Upper lobe of right lung (tissue), 1 donor: ENCODE measurements at regions not wholly inside any gene's neighbourhood (a gene's known extent, or its start where the extent isn't known, plus 50 kb on each side); places are given as distances from the start of the nearest gene placed in this dataset.

Source experiments
- ATAC-seq: fragments of 200-7000 bp; cut with Tn5 transposase; one replicate; pipeline ENCODE4 v1.9.1; 2020; ENCODE audit warnings: mild to moderate bottlenecking, moderate library complexity
- DNase-seq: peaks from one replicate; pipeline ENCODE4 v3.0.0-alpha.2; 2020
- H3K27ac ChIP-seq: fragments of 200-600 bp; one replicate; pipeline ENCODE4 v1.8.0; 2022
- H3K27me3 ChIP-seq: fragments of 200-600 bp; one replicate; pipeline ENCODE4 v1.8.0; 2022; ENCODE audit warnings: mild to moderate bottlenecking
- H3K36me3 ChIP-seq: fragments of 200-600 bp; one replicate; pipeline ENCODE4 v1.8.0; 2022
- H3K4me1 ChIP-seq: fragments of 200-600 bp; one replicate; pipeline ENCODE4 v1.8.0; 2022
- H3K4me3 ChIP-seq: fragments of 200-600 bp; one replicate; pipeline ENCODE4 v1.8.0; 2022; ENCODE audit warnings: mild to moderate bottlenecking
- H3K9me3 ChIP-seq: fragments of 200-600 bp; one replicate; pipeline ENCODE4 v1.8.0; 2022
- intact Hi-C: fragments of 100-400 bp; cut with DNase I; formaldehyde crosslinking; loops from one replicate; pipeline ENCODE4 v1.11.0; 2022
- TF ChIP-seq, protein P1 (sequence below): fragments of 200-600 bp; IDR thresholded peaks from one replicate; pipeline ENCODE4 v1.8.0; 2022; ENCODE audit warnings: antibody characterized with exemption
- donor health status: DM: no; HTN: yes; CAD: no; lungs with severe emphysema.

DNA sequence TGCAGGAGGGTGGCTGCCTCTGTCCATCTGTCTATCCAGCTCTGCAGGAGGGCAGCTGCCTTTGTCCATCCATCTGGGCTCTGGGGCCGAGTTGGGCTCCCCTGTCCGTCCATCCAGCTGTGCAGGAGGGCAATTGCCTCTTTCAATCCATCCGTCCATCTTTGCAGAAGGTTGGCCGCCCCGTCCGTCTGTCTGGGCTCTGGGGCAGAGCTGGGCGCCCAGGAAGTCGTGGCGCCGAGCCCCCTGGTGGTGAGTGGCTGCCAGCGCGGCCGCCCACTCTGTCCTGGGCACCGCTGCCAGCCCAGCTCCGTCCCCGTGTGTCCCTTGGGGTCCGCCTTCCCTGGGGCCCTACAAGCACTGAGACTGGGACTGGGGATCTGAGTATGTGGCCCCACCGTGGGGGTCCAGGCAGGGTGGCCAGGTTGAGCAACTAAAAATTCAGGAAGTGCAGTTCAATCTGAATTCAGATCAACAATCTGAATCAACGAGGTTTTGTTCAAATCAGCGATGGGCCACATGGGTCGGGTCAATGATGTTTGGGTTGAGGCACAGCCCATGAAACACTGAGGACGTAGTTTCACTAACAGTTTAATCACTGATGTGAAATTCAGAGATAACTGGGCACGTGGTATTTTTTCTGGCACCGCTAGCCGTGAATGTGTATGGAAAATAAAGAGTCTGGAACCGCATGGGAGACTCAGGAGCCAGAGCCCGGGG, 99.1 kb upstream of the ACTRT2 start:
- peaks cover 28% of the 10 kb centered on the region for H3K27me3 ChIP-seq
- ATAC-seq, result peak; percentile 42
- no peaks in the 10 kb centered on the region for H3K36me3 ChIP-seq
- no peak for DNase-seq
- TF ChIP-seq, protein P1, sequence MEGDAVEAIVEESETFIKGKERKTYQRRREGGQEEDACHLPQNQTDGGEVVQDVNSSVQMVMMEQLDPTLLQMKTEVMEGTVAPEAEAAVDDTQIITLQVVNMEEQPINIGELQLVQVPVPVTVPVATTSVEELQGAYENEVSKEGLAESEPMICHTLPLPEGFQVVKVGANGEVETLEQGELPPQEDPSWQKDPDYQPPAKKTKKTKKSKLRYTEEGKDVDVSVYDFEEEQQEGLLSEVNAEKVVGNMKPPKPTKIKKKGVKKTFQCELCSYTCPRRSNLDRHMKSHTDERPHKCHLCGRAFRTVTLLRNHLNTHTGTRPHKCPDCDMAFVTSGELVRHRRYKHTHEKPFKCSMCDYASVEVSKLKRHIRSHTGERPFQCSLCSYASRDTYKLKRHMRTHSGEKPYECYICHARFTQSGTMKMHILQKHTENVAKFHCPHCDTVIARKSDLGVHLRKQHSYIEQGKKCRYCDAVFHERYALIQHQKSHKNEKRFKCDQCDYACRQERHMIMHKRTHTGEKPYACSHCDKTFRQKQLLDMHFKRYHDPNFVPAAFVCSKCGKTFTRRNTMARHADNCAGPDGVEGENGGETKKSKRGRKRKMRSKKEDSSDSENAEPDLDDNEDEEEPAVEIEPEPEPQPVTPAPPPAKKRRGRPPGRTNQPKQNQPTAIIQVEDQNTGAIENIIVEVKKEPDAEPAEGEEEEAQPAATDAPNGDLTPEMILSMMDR, result peak; percentile 56
- intact Hi-C loops, result no loop called here
- no peaks in the 10 kb centered on the region for H3K9me3 ChIP-seq
- H3K4me3 ChIP-seq, result no peak overlapping the region
- no peak overlapping the region for H3K27ac ChIP-seq
- no peaks in the 10 kb centered on the region for H3K4me1 ChIP-seq

DNA sequence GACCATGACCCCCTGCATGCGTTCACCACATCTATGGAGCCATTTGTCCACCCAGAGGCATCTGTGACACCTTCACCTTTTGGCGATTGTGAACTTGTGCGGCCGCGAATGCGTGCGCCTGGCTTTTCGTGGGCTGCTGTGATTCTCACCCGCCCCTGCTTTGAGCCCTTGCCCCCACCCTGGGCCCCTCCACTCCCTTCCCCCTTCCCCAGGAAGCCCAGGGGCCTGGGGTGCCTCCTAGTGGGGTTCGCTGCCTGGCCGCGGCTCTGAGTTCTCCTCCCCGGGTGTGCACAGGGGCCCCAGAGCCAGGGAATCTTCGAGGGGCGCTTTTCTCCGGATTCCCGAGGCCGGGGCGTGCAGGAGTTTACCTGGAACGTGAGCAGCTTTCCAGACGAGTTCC, 97.9 kb upstream of the ACTRT2 start:
- H3K4me1 ChIP-seq, result no peaks in the 10 kb centered on the region
- H3K36me3 ChIP-seq, result no peaks in the 10 kb centered on the region
- no peaks in the 10 kb centered on the region for H3K9me3 ChIP-seq
- no peak overlapping the region for H3K27ac ChIP-seq
- intact Hi-C loops, result no loop called here
- ATAC-seq (no peak), DNase-seq (no peak)
- TF ChIP-seq, protein P1, result no peak
- H3K27me3 ChIP-seq, result peaks cover 28% of the 10 kb centered on the region
- H3K4me3 ChIP-seq, result no peak overlapping the region

DNA sequence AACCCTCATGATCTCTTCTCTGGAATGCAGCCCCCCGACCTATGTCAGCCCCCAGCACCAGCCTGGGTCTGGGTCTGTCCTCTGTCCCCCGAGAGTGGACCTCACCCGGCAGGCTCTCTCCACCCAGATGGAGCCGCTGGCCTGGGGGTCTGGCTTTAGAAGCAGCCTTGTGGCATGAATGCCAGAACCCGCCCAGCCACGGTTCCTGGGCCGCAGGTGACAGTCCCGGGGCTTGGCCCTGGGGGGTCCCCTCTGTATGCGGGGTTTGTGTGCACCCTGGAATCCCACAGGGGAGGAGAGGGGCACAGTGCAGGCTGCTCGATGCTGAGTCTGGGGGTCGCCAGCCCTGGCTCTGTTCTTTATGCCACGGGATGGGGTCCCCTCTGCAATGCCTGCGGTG, 96.0 kb upstream of the ACTRT2 start:
- Histone ChIP-seq H3K27ac (no peak overlapping the region), H3K4me3 (no peak overlapping the region), H3K27me3 (peaks cover 28% of the 10 kb centered on the region), H3K36me3 (no peaks in the 10 kb centered on the region), H3K9me3 (no peaks in the 10 kb centered on the region), H3K4me1 (no peaks in the 10 kb centered on the region)
- ATAC-seq, result no peak
- DNase-seq, result no peak
- intact Hi-C loops, result no loop called here
- TF ChIP-seq, protein P1, result no peak

- Histone ChIP-seq H3K4me1 (no peaks in the 10 kb centered on the region), H3K9me3 (no peaks in the 10 kb centered on the region), H3K27ac (no peak overlapping the region), H3K36me3 (no peaks in the 10 kb centered on the region), H3K4me3 (no peak overlapping the region), H3K27me3 (peaks cover 28% of the 10 kb centered on the region)
- DNase-seq, result no peak
- intact Hi-C loops, result no loop called here
- no peak for ATAC-seq
- TF ChIP-seq, protein P1, result no peak
Observed at GRCh38 chr1:2925918-2926317, 95.3 kb upstream of the ACTRT2 start.

GRCh38 chr1:2926447-2927055, 94.7 kb upstream of the ACTRT2 start:
- H3K4me3 ChIP-seq, result no peak overlapping the region
- H3K36me3 ChIP-seq, result no peaks in the 10 kb centered on the region
- ATAC-seq (no peak), DNase-seq (no peak)
- peaks cover 28% of the 10 kb centered on the region for H3K27me3 ChIP-seq
- no peak overlapping the region for H3K27ac ChIP-seq
- H3K4me1 ChIP-seq, result no peaks in the 10 kb centered on the region
- H3K9me3 ChIP-seq, result no peaks in the 10 kb centered on the region
- TF ChIP-seq, protein P1, result no peak
- intact Hi-C loops, result no loop called here
